Neural cell (in vitro differentiated cells): ENCODE measurements at regions not wholly inside any gene's neighbourhood (a gene's known extent, or its start where the extent isn't known, plus 50 kb on each side); places are given as distances from the start of the nearest gene placed in this dataset.

Experiments
- H2AFZ ChIP-seq: fragments of 200-600, 300-800 bp; sonication (generic), shearing (Covaris generic); 2 replicates; pipeline ENCODE4 v1.6.0; 2014; ENCODE audit warnings: low read depth, mild to moderate bottlenecking, antibody characterized with exemption, low read length, moderate library complexity
- H3F3A ChIP-seq: fragments of 200-600 bp; shearing (Covaris generic); 2 replicates; pipeline ENCODE4 v1.6.1; 2016; ENCODE audit warnings: mild to moderate bottlenecking, moderate library complexity, mixed read lengths, antibody characterized with exemption, low read length; ENCODE audit not compliant: insufficient read depth, poor library complexity, severe bottlenecking
- H3K27ac ChIP-seq: fragments of 200-600, 300-800 bp; sonication (generic), shearing (Covaris generic); 2 replicates; pipeline ENCODE4 v1.5.1; 2014; ENCODE audit warnings: mild to moderate bottlenecking, low read length, moderate library complexity
- H3K27me3 ChIP-seq: fragments of 300-800, 200-600 bp; sonication (generic), shearing (Covaris generic); 2 replicates; pipeline ENCODE4 v1.6.0; 2014; ENCODE audit warnings: mild to moderate bottlenecking, low read depth, low read length, moderate library complexity; ENCODE audit not compliant: insufficient read depth
- H3K36me3 ChIP-seq: fragments of 300-800, 200-600 bp; sonication (generic), shearing (Covaris generic); 2 replicates; pipeline ENCODE4 v1.5.1; 2014; ENCODE audit warnings: mild to moderate bottlenecking, antibody characterized with exemption, low read length, moderate library complexity; ENCODE audit not compliant: insufficient read depth
- H3K4me2 ChIP-seq: fragments of 300-800, 200-600 bp; sonication (generic), shearing (Covaris generic); 2 replicates; pipeline ENCODE4 v1.6.0; 2014; ENCODE audit warnings: mild to moderate bottlenecking, low read length
- H3K4me3 ChIP-seq: fragments of 300-800, 200-600 bp; sonication (generic), shearing (Covaris generic); 2 replicates; pipeline ENCODE4 v1.5.1; 2014; ENCODE audit warnings: mild to moderate bottlenecking, low read length, moderate library complexity
- H3K79me2 ChIP-seq: fragments of 200-600 bp; shearing (Covaris generic); replicated peaks from 2 replicates; pipeline ENCODE4 v1.6.0; 2014; ENCODE audit warnings: mild to moderate bottlenecking, low read length, moderate library complexity; ENCODE audit not compliant: insufficient read depth
- H3K9ac ChIP-seq: fragments of 300-800, 200-600 bp; sonication (generic), shearing (Covaris generic); 2 replicates; pipeline ENCODE4 v1.6.1; 2016; ENCODE audit warnings: mild to moderate bottlenecking, low read length, mixed read lengths
- H3K9me2 ChIP-seq: fragments of 200-600 bp; shearing (Covaris generic); 2 replicates; pipeline ENCODE4 v1.6.1; 2016; ENCODE audit warnings: mild to moderate bottlenecking, low read length, mixed read lengths; ENCODE audit not compliant: insufficient read depth
- H3K9me3 ChIP-seq: fragments of 200-600, 300-800 bp; sonication (generic), shearing (Covaris generic); 2 replicates; pipeline ENCODE4 v1.6.1; 2016; ENCODE audit warnings: mild to moderate bottlenecking, mixed run types, low read length, moderate library complexity, mixed read lengths
- H4K20me1 ChIP-seq: fragments of 200-600 bp; shearing (Covaris generic); 2 replicates; pipeline ENCODE4 v1.6.1; 2016; ENCODE audit warnings: mild to moderate bottlenecking, mixed run types; ENCODE audit not compliant: insufficient read depth
- CTCF ChIP-seq: fragments of 450-650 bp; IDR thresholded peaks from 2 replicates; pipeline ENCODE4 v1.5.1; 2014; ENCODE audit warnings: antibody characterized with exemption, mild to moderate bottlenecking, moderate library complexity; ENCODE audit not compliant: poor library complexity, severe bottlenecking
- EP300 ChIP-seq: fragments of 450-650 bp; conservative IDR thresholded peaks from 2 replicates; pipeline ENCODE4 v1.6.1; 2014; ENCODE audit warnings: antibody characterized with exemption, mild to moderate bottlenecking, moderate library complexity; ENCODE audit not compliant: poor library complexity, severe bottlenecking
- EZH2 ChIP-seq: fragments of 200-600, 300-800 bp; shearing (Covaris generic), sonication (generic); IDR thresholded peaks from 2 replicates; pipeline ENCODE4 v1.6.1; 2014; ENCODE audit warnings: antibody characterized with exemption, low read length, borderline replicate concordance, mild to moderate bottlenecking; ENCODE audit not compliant: insufficient read depth, poor library complexity, severe bottlenecking
- MXI1 ChIP-seq: fragments of 450-650 bp; conservative IDR thresholded peaks from 2 replicates; pipeline ENCODE4 v1.6.1; 2014; ENCODE audit warnings: antibody characterized with exemption, mild to moderate bottlenecking; ENCODE audit not compliant: poor library complexity, severe bottlenecking
- POLR2AphosphoS5 ChIP-seq: IDR thresholded peaks from 2 replicates; pipeline ENCODE4 v1.6.1; 2012
- RAD21 ChIP-seq: fragments of 450-650 bp; conservative IDR thresholded peaks from 2 replicates; pipeline ENCODE4 v1.6.1; 2014; ENCODE audit warnings: antibody characterized with exemption, mild to moderate bottlenecking, moderate library complexity
- REST ChIP-seq: IDR thresholded peaks from 2 replicates; pipeline ENCODE4 v1.6.1; 2012; ENCODE audit warnings: borderline replicate concordance
- SMC3 ChIP-seq: fragments of 450-650 bp; conservative IDR thresholded peaks from 2 replicates; pipeline ENCODE4 v1.6.1; 2014; ENCODE audit warnings: antibody characterized with exemption, mild to moderate bottlenecking, moderate library complexity; ENCODE audit not compliant: poor library complexity
- TAF1 ChIP-seq: IDR thresholded peaks from 2 replicates; pipeline ENCODE4 v1.6.1; 2012; ENCODE audit warnings: low read depth

DNA sequence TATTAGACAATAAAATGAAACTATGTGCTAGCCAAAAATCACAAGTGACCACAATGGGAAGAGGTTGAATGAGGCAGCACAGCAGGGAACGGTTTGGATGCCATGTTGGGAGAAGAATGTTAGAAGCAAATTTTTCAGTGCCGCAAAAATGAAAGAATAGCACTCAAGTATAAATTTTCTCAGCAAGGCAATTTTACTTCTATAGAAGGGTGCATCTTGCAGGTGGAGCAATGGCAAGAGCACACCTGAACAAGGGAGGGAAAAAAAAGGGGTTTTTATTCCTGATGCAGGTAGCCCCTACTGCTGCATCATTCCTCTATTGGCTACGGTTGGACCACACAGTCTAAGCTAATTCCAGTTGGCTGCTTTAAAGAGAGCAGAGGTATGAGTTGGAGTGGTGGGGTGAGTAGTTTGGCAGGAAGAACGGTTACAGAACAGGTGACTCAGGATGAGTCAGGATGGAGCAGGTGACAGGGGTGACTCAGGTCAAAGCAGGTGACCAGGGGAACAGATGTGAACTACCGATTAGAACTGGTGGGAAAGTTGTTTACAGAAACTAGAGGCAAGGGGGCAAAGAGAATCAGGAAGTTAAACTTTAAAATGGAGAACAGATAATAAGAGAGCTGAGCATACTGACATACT is 301.1 kb upstream of the NRIP1 start:
- Histone ChIP-seq H3K36me3 (no peaks in the 10 kb centered on the region), H4K20me1 (no peaks in the 10 kb centered on the region), H3K27me3 (no peaks in the 10 kb centered on the region), H3F3A (no peaks in the 10 kb centered on the region), H3K4me2 (no peak overlapping the region), H3K9me2 (no peaks in the 10 kb centered on the region), H3K27ac (no peak overlapping the region), H3K4me3 (no peak overlapping the region), H2AFZ (no peak overlapping the region), H3K9me3 (no peaks in the 10 kb centered on the region), H3K79me2 (no peaks in the 10 kb centered on the region), H3K9ac (no peak overlapping the region)
- no peak for TF ChIP-seq MXI1
- TF ChIP-seq EZH2: no peak
- TF ChIP-seq REST: no peak
- TF ChIP-seq SMC3: no peak
- no peak for TF ChIP-seq EP300
- no peak for TF ChIP-seq POLR2AphosphoS5
- TF ChIP-seq RAD21: no peak
- TF ChIP-seq TAF1: no peak
- TF ChIP-seq CTCF: no peak

DNA sequence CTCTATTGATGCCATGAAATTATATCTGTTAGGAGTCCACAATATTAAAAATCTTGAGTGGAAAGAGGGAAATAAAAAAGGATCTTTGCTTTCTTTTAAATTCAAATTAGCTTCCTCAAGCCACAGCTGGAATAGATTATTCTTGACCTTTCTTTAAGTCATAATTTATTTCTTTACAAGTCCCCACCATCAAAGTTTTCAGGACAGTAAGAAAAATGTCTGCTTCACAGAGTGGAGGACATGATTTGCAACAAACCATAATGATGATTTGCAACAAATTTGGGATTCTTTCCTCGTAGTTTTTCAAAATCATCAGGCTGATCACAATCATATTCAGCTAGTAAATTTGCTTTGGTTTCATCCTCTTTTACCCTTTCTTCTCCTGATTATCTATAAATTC is 301.8 kb upstream of the NRIP1 start:
- Histone ChIP-seq H3K27me3 (no peaks in the 10 kb centered on the region), H3K9me2 (no peaks in the 10 kb centered on the region), H2AFZ (no peak overlapping the region), H3K9ac (no peak overlapping the region), H3K27ac (no peak overlapping the region), H4K20me1 (no peaks in the 10 kb centered on the region), H3K9me3 (no peaks in the 10 kb centered on the region), H3K79me2 (no peaks in the 10 kb centered on the region), H3K36me3 (no peaks in the 10 kb centered on the region), H3K4me2 (no peak overlapping the region), H3K4me3 (no peak overlapping the region), H3F3A (no peaks in the 10 kb centered on the region)
- TF ChIP-seq EP300 (no peak), CTCF (no peak), MXI1 (no peak), POLR2AphosphoS5 (no peak)
